A549 (cell line): ENCODE measurements at regions not wholly inside any gene's neighbourhood (a gene's known extent, or its start where the extent isn't known, plus 50 kb on each side); places are given as distances from the start of the nearest gene placed in this dataset.

Source experiments
- CEBPB ChIP-seq, 2 experiments: fragments of >200 bp in 1 of 2; sonication (Bioruptor Twin) in 1 of 2; formaldehyde crosslinking in 1 of 2; IDR thresholded peaks; 2 replicates each; pipeline ENCODE4 v1.6.1; 2012 to 2016
- EP300 ChIP-seq, 2 experiments: fragments of >200 bp; sonication (Bioruptor Twin); formaldehyde crosslinking; IDR thresholded peaks; 2 replicates in 1 of 2; 3 replicates in 1 of 2; pipeline ENCODE4 v1.6.1; 2016 to 2017
- RCOR1 ChIP-seq: fragments of 150-350 bp; IDR thresholded peaks from 2 replicates; pipeline ENCODE4 v1.6.1; 2014; ENCODE audit warnings: antibody characterized with exemption, low read length, low read depth
- ZNF302 ChIP-seq: fragments of 250-450 bp; sonication (Bioruptor Pico); IDR thresholded peaks from 2 replicates; pipeline ENCODE4 v1.9.0; 2021; ENCODE audit warnings: inconsistent platforms, mild to moderate bottlenecking, moderate library complexity
- TF ChIP-seq, protein P1 (sequence below): fragments of >200 bp; sonication (Bioruptor Twin); formaldehyde crosslinking; IDR thresholded peaks from 3 replicates; pipeline ENCODE4 v1.5.1; 2016

DNA sequence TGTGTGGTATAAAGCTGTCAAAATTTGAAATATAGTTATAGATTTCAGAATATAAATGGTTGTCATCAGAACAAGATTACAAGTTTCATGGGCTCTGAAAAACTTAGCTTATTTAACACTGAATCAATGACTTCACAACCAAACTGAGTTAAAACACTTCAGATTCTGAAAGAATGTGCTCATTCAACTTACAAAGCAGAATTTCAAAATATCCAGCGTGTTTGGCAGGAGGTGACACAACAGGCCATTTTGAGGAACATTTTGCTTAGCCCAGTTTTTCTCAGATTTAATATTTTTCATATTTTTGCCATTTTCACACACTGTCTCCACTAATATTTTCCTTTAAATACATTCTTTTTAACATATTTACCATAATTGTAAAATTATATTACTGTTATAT, 781.1 kb downstream of the TUSC7 start:
- TF ChIP-seq ZNF302 (CRISPR knock-in tag) = no peak
- TF ChIP-seq CEBPB (IDR thresholded peaks at IDR 0.05) = no peak
- no peak for TF ChIP-seq RCOR1
- no peak for TF ChIP-seq EP300 (IDR thresholded peaks at IDR 0.05)
- TF ChIP-seq, protein P1, sequence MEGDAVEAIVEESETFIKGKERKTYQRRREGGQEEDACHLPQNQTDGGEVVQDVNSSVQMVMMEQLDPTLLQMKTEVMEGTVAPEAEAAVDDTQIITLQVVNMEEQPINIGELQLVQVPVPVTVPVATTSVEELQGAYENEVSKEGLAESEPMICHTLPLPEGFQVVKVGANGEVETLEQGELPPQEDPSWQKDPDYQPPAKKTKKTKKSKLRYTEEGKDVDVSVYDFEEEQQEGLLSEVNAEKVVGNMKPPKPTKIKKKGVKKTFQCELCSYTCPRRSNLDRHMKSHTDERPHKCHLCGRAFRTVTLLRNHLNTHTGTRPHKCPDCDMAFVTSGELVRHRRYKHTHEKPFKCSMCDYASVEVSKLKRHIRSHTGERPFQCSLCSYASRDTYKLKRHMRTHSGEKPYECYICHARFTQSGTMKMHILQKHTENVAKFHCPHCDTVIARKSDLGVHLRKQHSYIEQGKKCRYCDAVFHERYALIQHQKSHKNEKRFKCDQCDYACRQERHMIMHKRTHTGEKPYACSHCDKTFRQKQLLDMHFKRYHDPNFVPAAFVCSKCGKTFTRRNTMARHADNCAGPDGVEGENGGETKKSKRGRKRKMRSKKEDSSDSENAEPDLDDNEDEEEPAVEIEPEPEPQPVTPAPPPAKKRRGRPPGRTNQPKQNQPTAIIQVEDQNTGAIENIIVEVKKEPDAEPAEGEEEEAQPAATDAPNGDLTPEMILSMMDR = no peak
